GM19240 (cell line): ENCODE measurements at regions not wholly inside any gene's neighbourhood (a gene's known extent, or its start where the extent isn't known, plus 50 kb on each side); places are given as distances from the start of the nearest gene placed in this dataset.

Source experiments
- DNase-seq: peaks from one replicate; pipeline ENCODE4 v3.0.0; 2011; ENCODE audit warnings: low spot score; ENCODE audit not compliant: insufficient read length

DNA sequence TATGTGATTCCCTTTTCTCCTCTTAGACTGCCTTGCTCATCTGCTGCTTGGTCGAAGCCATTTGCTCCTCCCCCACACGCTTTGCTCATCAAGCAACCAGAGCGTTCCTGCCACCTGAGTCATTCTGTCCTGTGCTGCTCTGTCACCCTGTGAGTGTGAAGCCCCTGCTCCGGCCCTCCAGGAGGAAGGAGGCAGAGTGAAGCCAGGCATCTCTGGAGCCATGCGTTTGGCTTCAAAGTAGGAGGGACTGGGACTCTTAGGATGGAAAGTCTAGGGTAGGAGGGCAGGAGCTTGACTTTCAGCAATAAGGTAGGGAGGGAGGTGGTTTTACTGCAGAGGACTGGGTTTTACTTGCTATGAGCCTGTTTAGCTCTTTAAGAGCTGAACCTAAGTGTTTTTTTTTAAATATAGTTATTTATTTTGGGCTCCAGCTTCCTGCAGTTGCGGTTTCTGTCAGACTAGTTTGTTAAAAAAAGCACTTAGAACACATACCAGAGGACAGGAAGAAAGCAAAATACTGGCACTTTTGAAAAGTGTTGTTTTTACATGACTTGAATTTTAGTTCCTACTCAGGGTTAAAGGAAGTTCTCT lies 63.6 kb downstream of the SPINK2 start:
- peak; percentile 72 for DNase-seq

DNA sequence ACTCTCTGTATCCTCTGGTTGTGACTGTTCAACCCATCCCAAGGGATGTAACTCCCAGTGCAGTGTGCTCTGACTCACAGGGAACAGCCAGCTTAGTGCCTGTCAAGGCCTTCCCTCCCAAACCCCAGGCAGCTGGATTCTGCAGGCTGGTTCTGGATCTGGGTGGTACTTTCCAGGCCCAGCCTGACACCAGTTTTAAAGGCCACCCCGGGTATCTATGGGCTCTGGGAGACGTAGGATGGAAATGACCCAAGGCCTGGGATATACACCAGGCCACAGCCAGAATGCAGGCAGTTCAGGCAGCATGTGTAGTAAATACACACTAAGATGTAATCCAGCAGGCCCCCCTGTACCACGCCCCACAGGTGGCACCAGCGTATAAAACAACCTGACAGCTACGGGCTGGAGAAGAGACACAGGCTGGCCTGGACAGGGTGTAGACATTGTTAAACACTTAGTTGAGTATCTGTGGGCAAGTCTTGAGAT lies 64.2 kb downstream of the SPINK2 start:
- DNase-seq, result peak; percentile 22

DNA sequence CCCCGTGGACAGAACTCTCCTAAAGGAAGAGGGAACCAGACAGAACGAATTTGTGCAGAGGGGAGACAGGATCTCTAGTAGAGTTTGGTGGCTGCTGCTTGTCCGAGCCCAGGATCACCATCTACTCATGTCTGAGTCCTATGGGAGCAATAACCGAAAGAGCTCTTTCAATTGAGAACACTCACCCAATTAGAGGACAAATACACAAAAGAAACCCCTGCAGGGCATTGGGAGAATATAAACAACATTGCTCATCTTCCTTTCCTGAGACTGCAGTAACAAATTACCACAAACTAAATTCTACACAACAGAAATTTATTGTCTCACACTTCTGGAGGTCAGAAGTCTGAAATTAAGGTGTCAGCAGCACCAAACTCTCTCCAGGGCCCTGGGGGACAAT lies 65.6 kb downstream of the SPINK2 start:
- DNase-seq, result no peak

- DNase-seq, result no peak
Observed at GRCh38 chr4:56752985-56753384, 68.5 kb downstream of the SPINK2 start.

DNA sequence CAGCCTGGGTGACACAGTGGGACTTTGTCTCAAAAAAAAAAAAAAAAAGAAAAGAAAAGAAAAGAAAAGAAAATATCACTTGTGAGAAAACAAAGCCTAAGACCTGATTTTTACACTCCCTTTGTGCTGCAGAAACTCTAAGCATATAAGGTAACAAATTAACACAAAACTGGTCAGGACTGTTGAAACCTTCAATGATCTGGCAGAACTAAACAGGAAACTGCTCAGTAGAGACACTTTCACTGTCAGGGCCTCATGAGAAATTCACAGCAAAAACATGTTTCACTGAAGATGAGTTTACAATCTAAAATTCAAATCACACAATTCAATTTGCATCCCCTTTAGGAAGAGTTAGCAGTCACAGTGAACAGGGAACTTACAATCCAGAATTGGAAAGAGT lies 69.1 kb upstream of the HOPX start:
- DNase-seq, result no peak

DNA sequence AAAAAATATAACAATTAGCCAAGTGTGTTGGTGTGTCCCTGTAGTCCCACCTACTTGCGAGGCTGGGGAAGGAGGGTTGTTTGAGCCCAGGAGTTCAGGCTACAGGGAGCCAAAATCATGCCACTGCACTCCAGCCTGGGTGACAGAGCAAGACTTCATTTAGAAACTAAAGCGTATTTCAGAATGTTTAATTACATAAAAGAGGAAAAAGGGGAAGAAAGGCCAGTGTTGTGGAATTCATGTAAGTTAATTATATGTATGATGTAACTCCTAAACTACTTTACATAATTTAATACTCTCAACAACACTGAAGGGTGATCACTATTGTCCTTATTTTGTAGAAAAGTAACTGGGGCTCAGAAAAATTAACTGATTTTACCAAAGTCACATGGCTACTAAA lies 67.2 kb upstream of the HOPX start:
- no peak for DNase-seq

GRCh38 chr4:56746639-56747038 lies 65.5 kb upstream of the HOPX start:
- DNase-seq, result no peak

- DNase-seq, result no peak
Observed at GRCh38 chr4:56745042-56745441, 63.9 kb upstream of the HOPX start.

DNA sequence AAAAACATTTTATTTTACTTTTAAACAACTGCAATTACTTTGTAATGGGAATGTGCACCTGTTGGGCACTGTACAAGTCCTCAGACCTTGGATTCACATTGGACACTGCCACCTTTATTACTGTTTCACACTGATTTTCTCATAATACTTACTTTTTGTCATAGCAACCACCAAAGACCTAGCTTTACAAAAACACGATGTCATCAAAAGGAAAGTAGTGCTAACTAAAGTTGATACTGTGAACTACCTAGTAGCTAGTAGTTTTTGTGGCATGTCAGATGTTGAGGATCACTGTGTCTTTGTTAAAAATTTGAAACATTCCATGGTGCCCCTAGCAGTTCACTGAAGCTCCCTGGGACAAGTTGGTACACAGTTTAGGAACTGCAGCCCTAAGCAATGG lies 62.9 kb upstream of the HOPX start:
- no peak for DNase-seq

- no peak for DNase-seq
Observed at GRCh38 chr4:56743550-56743949, 62.5 kb upstream of the HOPX start.

DNA sequence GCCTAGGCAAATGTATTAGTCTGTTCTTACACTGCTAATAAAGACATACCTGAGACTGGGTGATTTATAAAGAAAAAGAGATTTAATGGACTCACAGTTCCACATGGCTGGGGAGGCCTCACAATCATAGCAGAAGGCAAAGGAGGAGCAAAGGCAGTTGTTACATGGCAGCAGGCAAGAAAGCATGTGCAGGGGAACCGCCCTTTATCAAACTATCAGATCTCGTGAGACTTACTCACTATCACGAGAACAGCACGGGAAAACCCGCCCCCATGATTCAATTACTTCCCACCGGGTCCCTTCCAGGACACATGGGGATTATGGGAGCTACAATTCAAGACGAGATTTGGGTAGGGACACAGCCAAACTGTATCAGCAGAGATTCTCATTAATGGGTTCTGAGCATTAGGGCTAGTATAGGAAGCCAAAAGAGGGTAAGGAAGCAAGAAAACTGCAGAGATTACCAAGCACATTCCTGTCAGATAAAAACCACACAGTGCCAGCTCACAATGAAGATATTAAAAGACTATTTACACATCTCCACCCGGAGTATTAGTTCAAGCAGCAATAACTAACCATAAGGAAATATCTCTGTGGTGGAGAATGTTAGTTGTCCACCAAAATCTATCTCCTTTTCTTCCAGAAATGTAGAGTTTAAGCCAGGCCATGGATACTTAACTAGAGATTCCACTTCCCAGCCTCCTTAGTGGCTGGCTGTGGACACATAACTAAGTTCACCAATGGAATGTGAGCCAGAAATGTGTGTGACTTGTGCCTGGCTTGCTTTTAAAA lies 61.2 kb upstream of the HOPX start:
- no peak for DNase-seq

DNA sequence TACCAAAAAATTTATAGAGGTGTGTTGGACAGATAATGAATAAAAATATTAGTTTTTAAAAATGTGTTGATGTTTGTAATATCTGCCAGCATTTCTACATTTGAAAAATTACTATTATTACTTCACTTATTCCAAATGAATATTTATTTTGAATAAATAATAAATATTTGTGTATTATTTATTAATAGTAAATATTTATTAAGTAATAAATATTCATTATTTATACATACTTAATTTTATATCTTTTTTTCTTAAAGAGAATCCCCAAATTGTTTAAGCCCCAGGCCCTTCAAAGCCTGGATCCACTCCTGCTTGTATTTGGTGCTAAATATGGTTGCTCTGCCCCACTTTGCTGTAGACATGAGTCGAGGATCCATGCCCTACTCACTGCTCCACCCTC lies 60.5 kb upstream of the HOPX start:
- no peak for DNase-seq

DNA sequence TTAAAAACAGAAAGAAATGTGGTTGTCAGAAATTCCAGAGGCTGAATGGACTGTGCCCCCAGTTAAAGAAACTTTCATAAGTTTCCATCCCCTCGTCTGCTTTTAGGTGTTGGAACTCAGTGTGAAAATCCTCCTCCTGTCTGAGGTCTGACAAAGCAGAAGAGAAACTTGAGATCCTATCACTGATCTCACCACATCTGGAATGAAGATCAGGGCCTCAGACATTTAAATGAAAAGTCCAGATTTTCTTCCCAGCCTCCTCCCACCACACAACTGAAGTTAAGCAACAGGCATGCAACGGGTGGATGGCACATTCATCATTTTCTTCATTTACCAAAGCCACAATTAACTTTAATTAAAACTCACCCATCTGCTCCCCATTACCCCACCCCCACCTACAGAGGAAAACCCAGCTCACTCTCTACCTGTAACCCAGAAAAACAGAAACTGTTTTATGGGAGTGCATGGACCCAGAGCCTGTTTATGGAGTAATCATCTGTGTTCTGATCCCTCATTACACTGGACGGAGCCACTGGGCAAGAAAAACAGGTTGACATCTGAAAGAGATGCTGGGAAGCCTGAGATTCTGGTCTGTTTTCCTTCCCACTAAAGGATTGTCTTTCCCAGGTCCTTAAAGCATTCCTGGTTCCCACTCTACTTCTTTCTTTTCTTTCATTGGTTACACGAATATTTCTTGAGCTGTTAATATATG lies 58.1 kb upstream of the HOPX start:
- DNase-seq, result no peak

DNA sequence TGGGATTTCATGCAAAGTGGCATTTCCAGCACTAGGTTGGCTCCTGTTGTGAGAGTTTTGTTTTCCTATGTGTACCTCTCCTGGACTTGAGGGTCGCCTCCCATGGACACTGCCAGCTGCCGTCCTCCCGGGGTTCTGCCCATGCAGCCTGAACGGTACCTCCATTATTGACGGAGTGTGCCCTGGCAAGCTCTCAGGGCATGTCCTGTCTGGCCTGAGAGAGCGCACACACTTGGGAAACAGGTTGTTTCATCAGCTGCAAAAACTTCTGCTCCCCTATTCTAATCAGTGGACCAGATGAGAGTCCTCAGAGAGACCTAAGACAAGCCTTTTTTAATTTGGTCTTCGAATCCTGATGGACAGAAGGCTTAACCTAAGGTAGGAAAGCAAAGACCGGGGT lies 56.6 kb upstream of the HOPX start:
- no peak for DNase-seq

GRCh38 chr4:56733352-56733751 lies 52.3 kb upstream of the HOPX start:
- DNase-seq, result no peak

GRCh38 chr4:56732301-56732700 lies 51.2 kb upstream of the HOPX start:
- no peak for DNase-seq

- no peak for DNase-seq
Observed at GRCh38 chr4:56731857-56732256, 50.8 kb upstream of the HOPX start.
